ENCODE measurements at regions not wholly inside any gene's neighbourhood (a gene's known extent, or its start where the extent isn't known, plus 50 kb on each side); places are given as distances from the start of the nearest gene placed in this dataset.
"Not testable (repeated sequence)": the region's sequence is repeated elsewhere in the genome, so short reads cannot be mapped to it uniquely, and the experiment has no call there.

- intact Hi-C loops (cut with DNase I) = no loop called here
- no peak for DNase-seq (ENCODE audit: low spot score)
These were observed 411.8 kb downstream of the ARL4A start for GRCh38 chr7:13099154-13099795.

GRCh38 chr7:13104128-13104527 is 416.7 kb downstream of the ARL4A start:
- intact Hi-C loops (cut with DNase I) = no loop called here
- no peak for DNase-seq (ENCODE audit: low spot score)

GRCh38 chr7:13105209-13105608 is 417.8 kb downstream of the ARL4A start:
- intact Hi-C loops (cut with DNase I) = no loop called here
- DNase-seq (ENCODE audit: low spot score) = no peak

GRCh38 chr7:13106513-13106912 is 419.1 kb downstream of the ARL4A start:
- no peak for DNase-seq (ENCODE audit: low spot score)
- intact Hi-C loops (cut with DNase I) = no loop called here

DNA sequence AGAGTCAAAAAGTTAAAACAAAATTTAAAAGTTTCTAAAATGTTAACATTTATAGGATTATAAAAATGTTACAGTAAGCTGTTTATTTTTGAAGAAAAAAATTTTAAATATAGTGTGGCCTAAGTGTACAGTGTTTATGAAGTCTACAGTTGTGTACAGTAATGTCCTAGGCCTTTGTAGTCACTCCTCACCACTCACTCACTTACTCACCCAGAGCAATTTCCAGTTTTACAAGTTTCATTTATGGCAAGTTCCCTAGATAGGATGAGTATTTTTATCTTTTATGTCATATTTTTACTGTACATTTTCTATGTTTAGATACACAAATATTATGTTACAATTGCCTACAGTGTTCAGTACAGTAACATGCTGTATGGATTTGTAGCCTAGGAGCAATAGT is 419.9 kb downstream of the ARL4A start:
- DNase-seq (ENCODE audit: low spot score) = no peak
- intact Hi-C loops (cut with DNase I) = no loop called here

DNA sequence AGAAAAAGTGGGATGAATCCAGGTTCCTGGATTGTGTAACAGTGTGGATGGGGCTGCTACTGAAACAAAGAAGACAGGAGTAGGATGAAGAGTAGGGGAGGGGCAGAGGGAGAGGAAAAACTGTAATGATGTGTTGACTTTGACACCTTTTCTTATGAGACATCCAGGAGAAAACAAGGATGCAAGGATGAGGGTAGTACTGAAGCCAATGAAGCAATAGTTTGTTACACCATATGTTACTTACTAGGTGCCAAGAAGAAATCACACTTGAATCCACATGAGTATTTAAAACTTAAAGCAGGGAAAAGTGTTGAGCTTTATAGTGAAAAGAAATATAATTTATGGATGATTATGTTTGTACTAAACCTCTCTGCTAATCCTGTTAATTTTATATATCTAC is 420.6 kb downstream of the ARL4A start:
- no peak for DNase-seq (ENCODE audit: low spot score)
- intact Hi-C loops (cut with DNase I) = no loop called here

DNA sequence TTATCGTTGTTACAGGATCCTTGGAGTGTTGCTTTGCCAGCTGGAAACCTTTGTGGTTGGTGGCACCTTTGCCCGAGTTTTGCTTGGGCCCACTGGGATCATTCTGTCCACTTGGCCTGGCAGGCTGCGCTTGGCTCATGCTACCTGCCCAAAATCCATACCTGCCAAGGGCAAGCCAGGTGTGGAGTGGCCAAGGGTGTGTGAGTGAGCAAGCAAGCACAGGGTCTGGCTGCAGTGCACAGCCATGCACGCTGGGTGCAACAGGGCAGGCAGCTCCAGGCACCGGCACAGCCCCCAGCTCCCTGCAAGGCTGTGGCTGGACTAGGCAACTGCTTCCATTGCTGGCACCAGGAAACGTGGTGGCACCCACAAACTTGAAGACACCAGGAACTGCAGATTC is 421.8 kb downstream of the ARL4A start:
- no peak for DNase-seq (ENCODE audit: low spot score)
- intact Hi-C loops (cut with DNase I) = no loop called here

DNA sequence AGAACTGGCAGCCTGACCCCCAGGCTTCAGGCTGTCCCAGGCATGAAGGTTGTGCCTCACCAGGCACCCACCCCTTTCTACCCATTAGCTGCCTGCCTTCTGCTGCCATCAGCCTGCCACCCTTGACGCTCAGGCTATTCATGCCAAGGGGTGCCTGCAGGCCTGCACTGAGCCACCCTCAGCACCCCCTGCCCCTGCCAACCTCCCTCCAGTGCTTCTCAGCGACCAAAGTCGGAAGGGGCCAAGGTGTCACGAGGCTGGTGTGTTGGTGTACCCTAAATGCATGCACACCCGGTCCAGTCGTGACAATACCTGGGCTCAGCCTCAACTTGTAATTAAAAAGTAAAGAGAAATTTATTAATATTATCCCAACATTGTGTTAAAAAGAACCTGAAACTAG is 422.7 kb downstream of the ARL4A start:
- intact Hi-C loops (cut with DNase I) = no loop called here
- no peak for DNase-seq (ENCODE audit: low spot score)

GRCh38 chr7:13111230-13111629 is 423.8 kb downstream of the ARL4A start:
- no peak for DNase-seq (ENCODE audit: low spot score)
- intact Hi-C loops (cut with DNase I) = no loop called here

GRCh38 chr7:13114240-13114639 is 426.8 kb downstream of the ARL4A start:
- intact Hi-C loops (cut with DNase I); DNase-seq (ENCODE audit: low spot score): not testable (repeated sequence)

DNA sequence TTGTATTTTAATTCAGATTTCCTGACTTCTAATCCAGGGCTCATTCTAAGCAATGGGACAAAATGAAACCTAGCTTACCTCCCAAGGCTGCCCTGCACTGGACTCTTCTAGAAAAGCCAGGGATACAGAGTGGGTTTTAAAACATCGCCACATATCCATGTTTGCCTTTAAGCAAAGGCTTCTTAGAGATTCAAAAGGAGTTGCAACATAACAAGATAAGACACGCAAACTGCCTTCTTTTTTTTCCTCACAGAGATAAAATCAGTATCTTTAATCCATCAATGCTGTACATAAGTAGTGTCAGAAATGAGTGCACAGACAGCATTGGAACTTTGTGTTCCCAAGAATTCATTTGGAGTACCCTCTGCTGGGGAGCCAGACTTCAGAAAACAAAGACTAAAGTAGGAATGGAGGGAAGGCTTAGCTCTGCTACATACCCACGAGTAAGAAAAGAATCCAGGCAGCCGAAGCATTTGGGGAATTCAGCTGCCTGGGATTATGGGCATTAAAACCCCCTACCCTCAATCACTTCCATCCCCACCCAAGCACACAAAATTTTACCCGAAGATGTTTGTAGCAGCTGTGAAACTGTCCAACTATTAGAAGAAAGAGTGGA is 427.8 kb downstream of the ARL4A start:
- DNase-seq (ENCODE audit: low spot score) = no peak
- intact Hi-C loops (cut with DNase I) = loop anchor here (5.0 kb wide), 1 partner anchor 428 kb away; the partner anchor contains the start of gene ARL4A

GRCh38 chr7:13115855-13116254 is 428.4 kb downstream of the ARL4A start:
- no peak for DNase-seq (ENCODE audit: low spot score)
- intact Hi-C loops (cut with DNase I) = loop anchor here (5.0 kb wide), 1 partner anchor 429 kb away; the partner anchor contains the start of gene ARL4A

DNA sequence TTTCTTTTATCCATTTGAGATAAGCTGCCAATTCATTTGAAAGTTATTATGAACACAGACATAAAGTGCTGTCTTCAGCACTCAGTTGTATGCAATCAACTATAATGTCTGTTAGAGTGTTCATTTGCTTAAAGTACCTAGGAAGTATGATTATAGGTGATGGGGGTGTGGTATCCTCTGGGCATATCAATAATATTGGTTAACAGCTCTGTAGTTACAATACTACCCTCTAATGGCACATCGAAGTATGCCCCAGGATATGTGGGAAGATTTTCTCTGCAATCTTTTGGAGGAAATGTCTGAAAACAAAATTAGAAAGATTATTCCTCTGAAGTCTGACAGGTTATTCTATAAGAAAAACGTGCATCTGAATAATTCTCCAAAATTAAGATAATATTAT is 429.7 kb downstream of the ARL4A start:
- intact Hi-C loops (cut with DNase I) = loop anchor here (5.0 kb wide), 1 partner anchor 430 kb away; the partner anchor contains the start of gene ARL4A
- no peak for DNase-seq (ENCODE audit: low spot score)

GRCh38 chr7:13117592-13117991 is 430.2 kb downstream of the ARL4A start:
- intact Hi-C loops (cut with DNase I) = loop anchor here (5.0 kb wide), 1 partner anchor 430 kb away; the partner anchor contains the start of gene ARL4A

DNA sequence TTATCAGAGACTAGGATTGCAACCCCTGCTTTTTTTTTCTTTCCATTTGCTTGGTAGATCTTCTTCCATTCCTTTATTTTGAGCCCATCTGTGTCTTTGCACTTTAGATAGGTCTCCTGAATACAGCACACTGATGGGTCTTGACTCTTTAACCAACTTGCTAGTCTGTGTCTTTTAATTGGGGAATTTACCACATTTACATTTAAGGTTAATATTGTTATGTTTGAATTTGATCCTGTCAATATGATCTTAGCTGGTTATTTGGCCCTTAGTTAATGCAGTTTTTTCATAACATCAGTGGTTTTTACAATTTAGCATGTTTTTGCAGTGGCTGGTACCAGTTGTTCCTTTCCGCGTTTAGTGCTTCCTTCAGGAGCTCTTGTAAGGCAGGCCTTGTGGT is 437.2 kb downstream of the ARL4A start:
- DNase-seq (ENCODE audit: low spot score); intact Hi-C loops (cut with DNase I): not testable (repeated sequence)

More at GRCh38 chr7:13117592-13117991, 430.2 kb downstream of the ARL4A start:
- DNase-seq (ENCODE audit: low spot score) = no peak

GRCh38 chr7:13126347-13126746 is 438.9 kb downstream of the ARL4A start:
- no peak for DNase-seq (ENCODE audit: low spot score)
- intact Hi-C loops (cut with DNase I) = no loop called here

GRCh38 chr7:13130321-13130720 is 442.9 kb downstream of the ARL4A start:
- no peak for DNase-seq (ENCODE audit: low spot score)
- intact Hi-C loops (cut with DNase I) = no loop called here

DNA sequence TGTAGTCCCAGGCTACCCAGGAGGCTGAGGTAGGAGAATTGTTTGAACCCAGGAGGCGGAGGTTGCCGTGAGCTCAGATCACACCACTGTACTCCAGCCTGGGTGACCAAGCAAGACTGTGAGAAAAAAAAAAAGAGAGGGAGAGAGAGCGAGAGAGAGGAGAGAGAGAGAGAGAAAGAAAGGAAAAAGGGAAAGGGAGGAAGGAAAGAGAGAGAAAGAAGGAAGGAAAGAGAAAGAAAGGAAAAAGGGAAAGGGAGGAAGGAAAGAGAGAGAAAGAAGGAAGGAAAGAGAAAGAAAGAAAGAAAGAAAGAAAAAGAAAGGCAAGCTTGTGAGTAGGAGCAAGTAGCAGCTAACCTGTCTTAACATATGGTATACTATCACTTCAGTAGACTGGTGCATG is 443.5 kb downstream of the ARL4A start:
- DNase-seq (ENCODE audit: low spot score); intact Hi-C loops (cut with DNase I): not testable (repeated sequence)

- intact Hi-C loops (cut with DNase I) = no loop called here
- no peak for DNase-seq (ENCODE audit: low spot score)
These were observed 444.9 kb downstream of the ARL4A start for GRCh38 chr7:13132314-13132713.

GRCh38 chr7:13136345-13136744 is 448.9 kb downstream of the ARL4A start:
- DNase-seq (ENCODE audit: low spot score); intact Hi-C loops (cut with DNase I): not testable (repeated sequence)

DNA sequence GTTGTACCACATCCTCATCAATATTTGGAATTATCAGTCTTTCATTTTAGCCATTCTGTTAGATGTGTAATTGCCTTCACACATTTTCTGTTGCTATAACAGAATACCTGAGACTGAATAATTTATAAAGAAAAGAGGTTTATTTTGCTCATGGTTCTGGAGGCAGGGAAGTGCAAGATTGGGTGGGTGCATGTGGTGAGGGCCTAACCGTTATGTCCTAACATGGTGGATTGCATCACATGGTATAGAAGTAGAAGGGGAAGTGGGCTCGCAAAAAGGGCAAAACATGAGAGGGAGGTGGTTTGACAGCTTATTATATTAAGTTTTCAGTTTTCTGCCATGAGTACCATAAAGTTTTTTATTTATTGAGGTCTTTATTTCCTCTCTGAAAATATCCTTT is 452.0 kb downstream of the ARL4A start:
- intact Hi-C loops (cut with DNase I) = no loop called here
- no peak for DNase-seq (ENCODE audit: low spot score)

Measured in cardiac septum (tissue), 1 donor.